H1 (cell line): ENCODE measurements at regions not wholly inside any gene's neighbourhood (a gene's known extent, or its start where the extent isn't known, plus 50 kb on each side); places are given as distances from the start of the nearest gene placed in this dataset.

Source experiments
- CTCF ChIA-PET: fragments of 300-600 bp; sonication (Branson Sonifier 250); formaldehyde crosslinking; loops from one replicate; lab custom pipeline; 2021; ENCODE audit not compliant: partially characterized antibody; lab: Charles Lee
- POLR2A ChIA-PET: fragments of 300-600 bp; sonication (Branson Sonifier 250); formaldehyde crosslinking; loops from one replicate; lab custom pipeline; 2021; ENCODE audit warnings: inconsistent platforms; ENCODE audit not compliant: partially characterized antibody; lab: Charles Lee
- DNase-seq, 2 experiments: peaks; one replicate each; pipeline versions ENCODE4 v3.0.0 to v3.0.0-alpha.2; 2010 to 2022; ENCODE audit warnings: low spot score in 2 of 2, low read depth in 1 of 2, mixed read lengths in 1 of 2
- FAIRE-seq: peaks from 2 replicates; lab custom pipeline; 2011; peaks lifted over from hg19 to GRCh38; lab: Jason Lieb, UNC
- H2AFZ ChIP-seq: 2 replicates; pipeline ENCODE4 v1.8.1; 2012; ENCODE audit warnings: low read length, inconsistent platforms
- H2AK5ac ChIP-seq: 2 replicates; pipeline ENCODE4 v1.6.1; 2013; ENCODE audit warnings: low read depth, low read length
- H2BK120ac ChIP-seq: replicated peaks from 2 replicates; pipeline ENCODE3; 2013; ENCODE audit warnings: low read depth, low read length, inconsistent platforms
- H2BK12ac ChIP-seq: 2 replicates; pipeline ENCODE4 v1.6.1; 2013; ENCODE audit warnings: low read depth, low read length
- H2BK15ac ChIP-seq: 2 replicates; pipeline ENCODE4 v1.6.1; 2013; ENCODE audit warnings: low read length
- H2BK20ac ChIP-seq: 2 replicates; pipeline ENCODE4 v1.6.1; 2013; ENCODE audit warnings: low read length
- H2BK5ac ChIP-seq: 2 replicates; pipeline ENCODE4 v1.6.1; 2013; ENCODE audit warnings: low read depth, low read length
- H3K14ac ChIP-seq: 2 replicates; pipeline ENCODE4 v1.6.1; 2013; ENCODE audit warnings: inconsistent platforms; ENCODE audit not compliant: insufficient read length
- H3K18ac ChIP-seq: 2 replicates; pipeline ENCODE4 v1.6.1; 2013; ENCODE audit warnings: low read length; ENCODE audit errors: extremely low read depth
- H3K23ac ChIP-seq: 2 replicates; pipeline ENCODE4 v1.6.1; 2013; ENCODE audit warnings: inconsistent platforms; ENCODE audit not compliant: insufficient read length
- H3K23me2 ChIP-seq: 2 replicates; pipeline ENCODE4 v1.6.1; 2013; ENCODE audit warnings: low read depth, low read length
- H3K27ac ChIP-seq: 2 replicates; pipeline ENCODE4 v1.6.1; 2011; ENCODE audit warnings: low read depth, low read length, inconsistent platforms
- H3K27me3 ChIP-seq, 4 experiments: replicated peaks in 1 of 4; 1 replicate in 1 of 4; 2 replicates in 3 of 4; pipeline versions ENCODE4 v1.6.1 to v1.8.1; 2011 to 2013; ENCODE audit warnings: low read length in 3 of 4, mild to moderate bottlenecking in 3 of 4, inconsistent platforms in 2 of 4, mixed read lengths in 2 of 4, moderate library complexity in 1 of 4; ENCODE audit not compliant: control insufficient read depth in 3 of 4, insufficient read depth in 3 of 4; ENCODE audit errors: extremely low read depth in 1 of 4
- H3K36me3 ChIP-seq, 4 experiments: 2 replicates each; pipeline versions ENCODE4 v1.6.1 to v1.8.1; 2011 to 2013; ENCODE audit warnings: mild to moderate bottlenecking in 4 of 4, low read length in 3 of 4, moderate library complexity in 2 of 4, control low read depth in 1 of 4, inconsistent platforms in 1 of 4; ENCODE audit not compliant: insufficient read depth in 4 of 4, control insufficient read depth in 2 of 4
- H3K4ac ChIP-seq: replicated peaks from 2 replicates; pipeline ENCODE3; 2013; ENCODE audit warnings: low read length, low read depth, mixed read lengths, inconsistent platforms; ENCODE audit not compliant: insufficient read length
- H3K4me1 ChIP-seq, 4 experiments: replicated peaks in 1 of 4; 1 replicate in 1 of 4; 2 replicates in 3 of 4; pipeline versions ENCODE4 v1.6.1 to v1.8.1; 2011 to 2013; ENCODE audit warnings: low read length in 3 of 4, inconsistent platforms in 2 of 4, mixed read lengths in 1 of 4; ENCODE audit not compliant: insufficient read depth in 4 of 4, control insufficient read depth in 3 of 4
- H3K4me2 ChIP-seq, 2 experiments: 2 replicates each; pipeline versions ENCODE4 v1.6.1 to v1.8.1; 2011 to 2013; ENCODE audit warnings: low read depth in 2 of 2, low read length in 2 of 2, control low read depth in 1 of 2, inconsistent platforms in 1 of 2, mild to moderate bottlenecking in 1 of 2; ENCODE audit not compliant: insufficient read depth in 1 of 2
- H3K4me3 ChIP-seq, 4 experiments: fragments of 200-600, 300-600 bp in 1 of 4; sonication (generic), shearing (Covaris generic), sonication (Bioruptor Twin) in 1 of 4; 2 replicates each; pipeline versions ENCODE4 v1.5.1 to v1.8.1; 2011 to 2016; ENCODE audit warnings: low read length in 4 of 4, low read depth in 3 of 4, control low read depth in 2 of 4, inconsistent platforms in 2 of 4, mild to moderate bottlenecking in 2 of 4, mixed read lengths in 1 of 4, moderate library complexity in 1 of 4; ENCODE audit not compliant: insufficient read depth in 2 of 4; ENCODE audit errors: extremely low read depth in 1 of 4
- H3K56ac ChIP-seq: replicated peaks from 2 replicates; pipeline ENCODE3; 2013; ENCODE audit warnings: low read depth, mild to moderate bottlenecking, mixed read lengths, low read length, inconsistent platforms; ENCODE audit not compliant: insufficient read length
- H3K79me1 ChIP-seq: 2 replicates; pipeline ENCODE4 v1.6.1; 2013; ENCODE audit warnings: low read depth, low read length, control low read depth
- H3K79me2 ChIP-seq, 2 experiments: 2 replicates each; pipeline versions ENCODE4 v1.6.1 to v1.8.1; 2012 to 2013; ENCODE audit warnings: low read length in 2 of 2, mild to moderate bottlenecking in 2 of 2, inconsistent platforms in 1 of 2; ENCODE audit not compliant: insufficient read depth in 2 of 2, control insufficient read depth in 1 of 2
- H3K9ac ChIP-seq, 4 experiments: replicated peaks in 1 of 4; 1 replicate in 1 of 4; 2 replicates in 3 of 4; pipeline versions ENCODE4 v1.6.1 to v1.8.1; 2011 to 2013; ENCODE audit warnings: low read depth in 3 of 4, low read length in 3 of 4, control low read depth in 2 of 4, mild to moderate bottlenecking in 2 of 4, moderate library complexity in 2 of 4, inconsistent platforms in 1 of 4; ENCODE audit errors: extremely low read depth in 1 of 4
- H3K9me3 ChIP-seq, 2 experiments: 2 replicates each; pipeline versions ENCODE4 v1.6.1 to v1.8.1; 2012 to 2013; ENCODE audit warnings: mild to moderate bottlenecking in 2 of 2, moderate library complexity in 2 of 2, control low read depth in 1 of 2, inconsistent platforms in 1 of 2, low read depth in 1 of 2, low read length in 1 of 2, mixed read lengths in 1 of 2; ENCODE audit not compliant: insufficient read depth in 2 of 2
- H4K20me1 ChIP-seq, 2 experiments: replicated peaks in 1 of 2; 2 replicates each; pipeline versions ENCODE3 to v1.8.1; 2011 to 2013; ENCODE audit warnings: inconsistent platforms in 2 of 2, low read length in 2 of 2, mild to moderate bottlenecking in 1 of 2; ENCODE audit not compliant: insufficient read depth in 2 of 2, control insufficient read depth in 1 of 2
- H4K5ac ChIP-seq: 2 replicates; pipeline ENCODE4 v1.6.1; 2013; ENCODE audit warnings: low read length, low read depth, mixed read lengths, inconsistent platforms; ENCODE audit not compliant: insufficient read length
- H4K8ac ChIP-seq: 2 replicates; pipeline ENCODE4 v1.8.0; 2013; ENCODE audit warnings: mild to moderate bottlenecking, moderate library complexity, low read length, inconsistent platforms; ENCODE audit not compliant: insufficient read depth; ENCODE audit errors: extremely low read depth
- H4K91ac ChIP-seq: replicated peaks from 2 replicates; pipeline ENCODE3; 2013; ENCODE audit warnings: low read length, mixed read lengths, inconsistent platforms; ENCODE audit not compliant: insufficient read length
- BCL11A ChIP-seq, 2 experiments: IDR thresholded peaks; one replicate each; pipeline ENCODE4 v1.6.1; 2011; ENCODE audit warnings: low read depth in 2 of 2, low read length in 2 of 2, mild to moderate bottlenecking in 2 of 2
- CHD2 ChIP-seq: IDR thresholded peaks from 2 replicates; pipeline ENCODE4 v1.6.1; 2012; ENCODE audit warnings: low read length, improper control_type of control experiment
- CREB1 ChIP-seq: IDR thresholded peaks from 2 replicates; pipeline ENCODE4 v1.6.1; 2012; ENCODE audit warnings: inconsistent platforms
- EGR1 ChIP-seq: IDR thresholded peaks from 2 replicates; pipeline ENCODE4 v1.6.1; 2011; ENCODE audit warnings: low read depth, low read length, borderline replicate concordance
- EZH2 ChIP-seq: fragments of 200-600 bp; sonication (generic); IDR thresholded peaks from 2 replicates; pipeline ENCODE4 v1.7.1; 2012; ENCODE audit warnings: low read depth, mild to moderate bottlenecking, moderate library complexity, low read length, inconsistent platforms; ENCODE audit not compliant: severe bottlenecking
- JUN ChIP-seq: IDR thresholded peaks from 2 replicates; pipeline ENCODE4 v1.6.1; 2011; ENCODE audit warnings: low read depth, mild to moderate bottlenecking, improper control_type of control experiment, low read length
- KDM1A ChIP-seq: fragments of 200-600, 300-600 bp; sonication (generic); IDR thresholded peaks from 2 replicates; pipeline ENCODE4 v1.7.1; 2016; ENCODE audit warnings: mild to moderate bottlenecking, low read length, borderline replicate concordance
- RAD21 ChIP-seq, 2 experiments: IDR thresholded peaks in 1 of 2; conservative IDR thresholded peaks in 1 of 2; 2 replicates each; pipeline ENCODE4 v1.6.1; 2011; ENCODE audit warnings: low read depth in 2 of 2, low read length in 2 of 2, improper control_type of control experiment in 1 of 2, inconsistent platforms in 1 of 2, mild to moderate bottlenecking in 1 of 2, moderate library complexity in 1 of 2
- SIRT6 ChIP-seq: IDR thresholded peaks from one replicate; pipeline ENCODE4 v1.7.1; 2012; ENCODE audit warnings: low read length, inconsistent platforms
- SP4 ChIP-seq: IDR thresholded peaks from 2 replicates; pipeline ENCODE4 v1.6.1; 2012; ENCODE audit warnings: low read length, inconsistent platforms
- TEAD4 ChIP-seq: IDR thresholded peaks from 2 replicates; pipeline ENCODE4 v1.6.1; 2012; ENCODE audit warnings: low read depth, low read length, inconsistent platforms, mixed read lengths
- WGBS, 2 experiments: shearing (Covaris generic) in 1 of 2; methylation state at CpG; one replicate each; pipeline versions ENCODE4 v1.1.6 to v1.1.7; 2013 to 2015; ENCODE audit warnings: low lambda C conversion rate in 2 of 2, mixed read lengths in 2 of 2, inconsistent platforms in 1 of 2, low coverage in 1 of 2, missing lambda C conversion rate in 1 of 2; ENCODE audit not compliant: insufficient replicate concordance in 2 of 2, insufficient coverage in 1 of 2, insufficient read length in 1 of 2; ENCODE audit errors: extremely low coverage in 1 of 2, missing lambda C conversion rate in 1 of 2; 5-methylcytosine and 5-hydroxymethylcytosine counted together
- TF ChIP-seq, protein P1 (sequence below), 3 experiments: IDR thresholded peaks; 1 replicate in 2 of 3; 2 replicates in 1 of 3; pipeline versions ENCODE4 v1.5.1 to v1.6.1; 2011; ENCODE audit warnings: low read length in 3 of 3, mild to moderate bottlenecking in 3 of 3, inconsistent platforms in 2 of 3, low read depth in 1 of 3, moderate library complexity in 1 of 3; ENCODE audit not compliant: insufficient read depth in 1 of 3; ENCODE audit errors: control extremely low read depth in 1 of 3
- TF ChIP-seq, protein P2 (sequence below): IDR thresholded peaks from 2 replicates; pipeline ENCODE4 v1.6.1; 2012; ENCODE audit warnings: inconsistent platforms

DNA sequence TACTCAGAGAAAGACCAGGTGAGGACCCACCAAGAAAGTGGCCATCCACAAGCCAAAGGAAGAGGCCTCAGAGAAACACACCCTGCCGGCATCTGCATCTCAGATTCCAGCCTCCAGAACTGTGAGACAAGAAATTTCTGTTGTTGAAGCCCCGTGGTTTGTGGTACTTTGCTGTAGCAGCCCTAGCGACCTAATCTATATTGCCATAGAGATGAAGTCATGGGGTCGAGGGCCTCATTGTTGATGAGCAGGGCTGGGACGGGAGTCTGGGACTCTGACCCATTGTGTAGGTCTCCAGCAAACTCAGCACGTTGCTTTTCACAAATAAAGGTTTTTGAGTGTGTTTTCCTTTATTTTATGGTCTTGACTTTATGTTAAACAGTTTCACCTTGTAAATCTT lies 174.9 kb downstream of the TNFSF13B start:
- Histone ChIP-seq H3K4me1 (no peaks in the 10 kb centered on the region; a peak in 1 of 7 replicates), H3K79me1 (no peaks in the 10 kb centered on the region), H3K18ac (no peak overlapping the region), H4K8ac (no peak overlapping the region), H2BK12ac (no peak overlapping the region), H3K14ac (no peak overlapping the region), H4K20me1 (no peaks in the 10 kb centered on the region), H2BK120ac (no peak overlapping the region), H4K91ac (no peak overlapping the region), H3K27ac (no peak overlapping the region), H3K9ac (no peak overlapping the region), H3K23ac (no peak overlapping the region), H3K4ac (no peak overlapping the region), H3K27me3 (no peaks in the 10 kb centered on the region), H4K5ac (no peak overlapping the region), H2AK5ac (no peak overlapping the region), H3K4me3 (no peak overlapping the region), H2BK20ac (no peak overlapping the region), H3K79me2 (no peaks in the 10 kb centered on the region), H3K4me2 (no peak overlapping the region), H2AFZ (no peak overlapping the region; the same call in 1 of the 2 replicates), H2BK5ac (no peak overlapping the region), H3K23me2 (no peaks in the 10 kb centered on the region), H3K9me3 (no peaks in the 10 kb centered on the region), H2BK15ac (no peak overlapping the region), H3K56ac (no peak overlapping the region), H3K36me3 (no peaks in the 10 kb centered on the region)
- POLR2A ChIA-PET: no interaction called here
- 92% methylated on average over 6 of the region's 6 CpGs; no CpG with 5 or more reads in 1 of the 2 experiments for WGBS, 2 experiments
- FAIRE-seq (no peak), DNase-seq (no peak)
- CTCF ChIA-PET: no interaction called here
- TF ChIP-seq TEAD4 (no peak), RAD21 (IDR thresholded peaks at IDR 0.05 in 1 of 2, conservative IDR thresholded peaks at IDR 0.05 in 1 of 2; ENCODE audit: low read depth in 2 of 2, low read length in 2 of 2) (no peak), CREB1 (no peak), JUN (no peak), CHD2 (no peak), SP4 (no peak), SIRT6 (no peak), EZH2 (no peak), KDM1A (no peak), BCL11A (IDR thresholded peaks at IDR 0.05; ENCODE audit: low read depth in 2 of 2, low read length in 2 of 2) (no peak), EGR1 (no peak)
- TF ChIP-seq, protein P1, sequence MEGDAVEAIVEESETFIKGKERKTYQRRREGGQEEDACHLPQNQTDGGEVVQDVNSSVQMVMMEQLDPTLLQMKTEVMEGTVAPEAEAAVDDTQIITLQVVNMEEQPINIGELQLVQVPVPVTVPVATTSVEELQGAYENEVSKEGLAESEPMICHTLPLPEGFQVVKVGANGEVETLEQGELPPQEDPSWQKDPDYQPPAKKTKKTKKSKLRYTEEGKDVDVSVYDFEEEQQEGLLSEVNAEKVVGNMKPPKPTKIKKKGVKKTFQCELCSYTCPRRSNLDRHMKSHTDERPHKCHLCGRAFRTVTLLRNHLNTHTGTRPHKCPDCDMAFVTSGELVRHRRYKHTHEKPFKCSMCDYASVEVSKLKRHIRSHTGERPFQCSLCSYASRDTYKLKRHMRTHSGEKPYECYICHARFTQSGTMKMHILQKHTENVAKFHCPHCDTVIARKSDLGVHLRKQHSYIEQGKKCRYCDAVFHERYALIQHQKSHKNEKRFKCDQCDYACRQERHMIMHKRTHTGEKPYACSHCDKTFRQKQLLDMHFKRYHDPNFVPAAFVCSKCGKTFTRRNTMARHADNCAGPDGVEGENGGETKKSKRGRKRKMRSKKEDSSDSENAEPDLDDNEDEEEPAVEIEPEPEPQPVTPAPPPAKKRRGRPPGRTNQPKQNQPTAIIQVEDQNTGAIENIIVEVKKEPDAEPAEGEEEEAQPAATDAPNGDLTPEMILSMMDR (IDR thresholded peaks at IDR 0.05; ENCODE audit: control extremely low read depth in 1 of 3, insufficient read depth in 1 of 3, low read depth in 1 of 3, low read length in 3 of 3): no peak
- TF ChIP-seq, protein P2, sequence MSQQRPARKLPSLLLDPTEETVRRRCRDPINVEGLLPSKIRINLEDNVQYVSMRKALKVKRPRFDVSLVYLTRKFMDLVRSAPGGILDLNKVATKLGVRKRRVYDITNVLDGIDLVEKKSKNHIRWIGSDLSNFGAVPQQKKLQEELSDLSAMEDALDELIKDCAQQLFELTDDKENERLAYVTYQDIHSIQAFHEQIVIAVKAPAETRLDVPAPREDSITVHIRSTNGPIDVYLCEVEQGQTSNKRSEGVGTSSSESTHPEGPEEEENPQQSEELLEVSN: no peak
